ENCODE measurements at regions not wholly inside any gene's neighbourhood (a gene's known extent, or its start where the extent isn't known, plus 50 kb on each side); places are given as distances from the start of the nearest gene placed in this dataset.

DNA sequence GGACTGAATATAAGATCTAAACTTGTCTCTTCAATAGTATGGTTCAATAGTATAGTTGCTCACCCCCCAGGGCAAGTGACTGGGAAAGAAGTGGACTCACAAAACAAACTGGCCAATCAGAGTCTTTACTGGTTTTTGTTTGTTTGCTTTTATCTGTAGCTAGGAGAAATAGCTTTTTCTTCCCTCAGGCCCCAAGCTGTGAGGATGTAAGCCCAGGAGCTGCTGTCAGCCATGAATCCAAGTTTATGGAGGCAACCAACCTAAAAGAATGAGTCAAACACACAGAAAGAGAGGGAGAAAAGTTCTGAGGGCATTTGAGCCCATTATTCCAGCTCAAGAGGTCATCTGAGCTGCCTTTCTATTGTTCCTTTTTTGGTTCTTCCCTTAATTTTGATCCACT is 375.3 kb downstream of the BCAT1 start:
- TF ChIP-seq, protein P1, sequence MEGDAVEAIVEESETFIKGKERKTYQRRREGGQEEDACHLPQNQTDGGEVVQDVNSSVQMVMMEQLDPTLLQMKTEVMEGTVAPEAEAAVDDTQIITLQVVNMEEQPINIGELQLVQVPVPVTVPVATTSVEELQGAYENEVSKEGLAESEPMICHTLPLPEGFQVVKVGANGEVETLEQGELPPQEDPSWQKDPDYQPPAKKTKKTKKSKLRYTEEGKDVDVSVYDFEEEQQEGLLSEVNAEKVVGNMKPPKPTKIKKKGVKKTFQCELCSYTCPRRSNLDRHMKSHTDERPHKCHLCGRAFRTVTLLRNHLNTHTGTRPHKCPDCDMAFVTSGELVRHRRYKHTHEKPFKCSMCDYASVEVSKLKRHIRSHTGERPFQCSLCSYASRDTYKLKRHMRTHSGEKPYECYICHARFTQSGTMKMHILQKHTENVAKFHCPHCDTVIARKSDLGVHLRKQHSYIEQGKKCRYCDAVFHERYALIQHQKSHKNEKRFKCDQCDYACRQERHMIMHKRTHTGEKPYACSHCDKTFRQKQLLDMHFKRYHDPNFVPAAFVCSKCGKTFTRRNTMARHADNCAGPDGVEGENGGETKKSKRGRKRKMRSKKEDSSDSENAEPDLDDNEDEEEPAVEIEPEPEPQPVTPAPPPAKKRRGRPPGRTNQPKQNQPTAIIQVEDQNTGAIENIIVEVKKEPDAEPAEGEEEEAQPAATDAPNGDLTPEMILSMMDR (IDR thresholded peaks at IDR 0.05): no peak
- TF ChIP-seq EZH2 (IDR thresholded peaks at IDR 0.05; ENCODE audit: borderline replicate concordance, insufficient read depth, low read depth, low read length, poor library complexity, severe bottlenecking): no peak
